LNCAP (cell line): ENCODE measurements at regions not wholly inside any gene's neighbourhood (a gene's known extent, or its start where the extent isn't known, plus 50 kb on each side); places are given as distances from the start of the nearest gene placed in this dataset.

Source experiments
- TF ChIP-seq, protein P1 (sequence below): fragments of 450-650 bp; IDR thresholded peaks from 2 replicates; pipeline ENCODE4 v1.5.1; 2017; ENCODE audit warnings: mild to moderate bottlenecking

DNA sequence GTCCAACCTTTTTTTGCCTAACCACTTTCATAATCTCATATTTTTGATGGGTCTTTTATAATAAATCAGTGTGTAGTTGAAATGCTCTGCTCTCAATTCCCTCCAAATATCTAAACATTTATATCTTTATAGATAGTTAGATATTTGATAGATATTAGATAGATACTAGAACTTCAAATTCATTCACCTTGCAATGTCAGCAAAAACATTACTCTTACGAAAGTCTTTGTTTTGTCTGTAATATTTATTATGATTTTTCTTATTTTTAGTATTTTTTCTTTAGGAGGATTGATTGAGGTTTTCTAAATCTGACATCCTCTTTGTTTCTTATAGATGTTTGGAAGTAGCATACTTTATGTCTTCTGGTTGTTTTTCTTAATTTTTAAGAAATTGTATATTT is 2563.6 kb downstream of the PCDH7 start:
- TF ChIP-seq, protein P1, sequence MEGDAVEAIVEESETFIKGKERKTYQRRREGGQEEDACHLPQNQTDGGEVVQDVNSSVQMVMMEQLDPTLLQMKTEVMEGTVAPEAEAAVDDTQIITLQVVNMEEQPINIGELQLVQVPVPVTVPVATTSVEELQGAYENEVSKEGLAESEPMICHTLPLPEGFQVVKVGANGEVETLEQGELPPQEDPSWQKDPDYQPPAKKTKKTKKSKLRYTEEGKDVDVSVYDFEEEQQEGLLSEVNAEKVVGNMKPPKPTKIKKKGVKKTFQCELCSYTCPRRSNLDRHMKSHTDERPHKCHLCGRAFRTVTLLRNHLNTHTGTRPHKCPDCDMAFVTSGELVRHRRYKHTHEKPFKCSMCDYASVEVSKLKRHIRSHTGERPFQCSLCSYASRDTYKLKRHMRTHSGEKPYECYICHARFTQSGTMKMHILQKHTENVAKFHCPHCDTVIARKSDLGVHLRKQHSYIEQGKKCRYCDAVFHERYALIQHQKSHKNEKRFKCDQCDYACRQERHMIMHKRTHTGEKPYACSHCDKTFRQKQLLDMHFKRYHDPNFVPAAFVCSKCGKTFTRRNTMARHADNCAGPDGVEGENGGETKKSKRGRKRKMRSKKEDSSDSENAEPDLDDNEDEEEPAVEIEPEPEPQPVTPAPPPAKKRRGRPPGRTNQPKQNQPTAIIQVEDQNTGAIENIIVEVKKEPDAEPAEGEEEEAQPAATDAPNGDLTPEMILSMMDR = no peak

DNA sequence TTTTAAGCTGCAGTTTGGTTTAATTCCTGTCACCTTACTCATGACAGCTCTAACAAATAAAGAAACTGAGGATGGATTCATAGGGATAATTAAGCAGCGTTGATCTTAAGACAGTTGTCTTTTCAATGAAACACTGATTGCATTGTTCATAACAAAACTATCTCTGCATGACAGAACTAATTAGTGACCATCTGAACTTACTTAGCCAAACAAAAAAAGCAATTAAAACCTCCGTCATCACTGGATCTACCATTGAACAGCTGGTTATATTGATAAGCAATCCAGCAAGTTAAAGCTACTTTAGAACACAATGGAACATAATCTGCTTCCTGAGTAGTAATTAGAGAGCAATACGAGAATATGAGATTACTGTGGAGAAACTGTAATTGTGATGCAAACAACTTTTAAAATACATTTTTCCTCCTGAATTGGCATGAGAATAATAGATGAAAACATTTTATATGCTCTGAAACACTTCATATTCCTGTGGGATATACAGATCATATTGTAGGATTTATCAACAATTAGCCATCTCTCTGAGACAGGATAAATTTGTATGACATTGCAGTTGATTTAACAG is 2576.8 kb downstream of the PCDH7 start:
- TF ChIP-seq, protein P1 = no peak

DNA sequence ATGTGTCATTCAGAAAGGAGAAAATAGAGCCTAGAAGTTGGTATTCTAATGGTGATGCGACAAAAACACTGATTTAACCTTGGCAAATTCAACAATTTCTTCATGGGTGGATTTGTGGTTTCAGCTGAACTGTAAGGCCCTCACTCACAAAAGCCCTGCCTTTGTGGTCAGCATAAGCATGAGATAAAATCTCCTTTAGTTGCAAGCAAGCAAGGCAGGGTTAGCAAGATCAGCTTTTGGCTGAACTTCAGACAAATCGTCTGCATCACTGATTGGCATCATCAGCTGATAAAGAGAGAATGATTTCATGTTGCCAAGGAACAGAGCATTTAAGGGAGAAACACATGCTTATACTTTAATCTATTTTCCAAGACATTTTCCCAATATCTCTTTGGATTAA is 2582.2 kb downstream of the PCDH7 start:
- TF ChIP-seq, protein P1 = no peak

DNA sequence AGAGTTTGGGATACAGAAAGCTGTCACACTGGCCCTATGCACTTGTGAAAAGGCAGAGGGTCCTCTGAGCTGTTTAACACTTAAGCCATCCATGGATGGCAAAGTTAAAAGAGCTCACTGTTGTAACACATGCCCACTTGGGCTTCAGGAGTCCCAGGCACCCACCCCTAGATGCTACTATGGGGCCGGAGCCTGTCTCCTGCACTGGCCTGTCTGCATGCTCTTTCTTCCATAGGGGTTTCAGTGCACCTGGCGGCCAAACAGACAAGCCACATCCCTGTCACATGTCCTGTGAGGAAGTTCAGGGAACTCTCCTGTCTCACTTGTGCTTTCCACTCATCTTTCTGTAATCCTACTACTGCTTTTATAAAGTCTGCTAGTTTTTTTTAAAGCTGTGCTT is 2586.0 kb downstream of the PCDH7 start:
- TF ChIP-seq, protein P1 = no peak

DNA sequence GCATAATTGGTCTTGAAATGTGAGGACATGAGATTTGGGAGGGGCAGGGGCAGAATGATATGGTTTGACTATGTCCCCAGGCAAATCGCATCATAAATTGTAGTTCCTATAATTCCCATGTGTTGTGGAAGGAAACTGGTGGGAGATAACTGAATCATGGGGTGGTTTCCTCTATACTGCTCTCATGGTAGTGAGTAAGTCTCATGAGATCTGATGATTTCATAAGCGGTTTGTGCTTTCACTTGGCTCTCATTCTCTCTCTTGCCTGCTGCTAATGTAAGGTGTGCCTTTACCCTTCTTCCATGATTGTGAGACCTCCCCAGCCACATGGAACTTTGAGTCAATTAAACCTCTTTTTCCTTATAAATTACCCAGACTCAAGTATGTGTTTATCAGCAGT is 2595.9 kb downstream of the PCDH7 start:
- TF ChIP-seq, protein P1 = no peak

DNA sequence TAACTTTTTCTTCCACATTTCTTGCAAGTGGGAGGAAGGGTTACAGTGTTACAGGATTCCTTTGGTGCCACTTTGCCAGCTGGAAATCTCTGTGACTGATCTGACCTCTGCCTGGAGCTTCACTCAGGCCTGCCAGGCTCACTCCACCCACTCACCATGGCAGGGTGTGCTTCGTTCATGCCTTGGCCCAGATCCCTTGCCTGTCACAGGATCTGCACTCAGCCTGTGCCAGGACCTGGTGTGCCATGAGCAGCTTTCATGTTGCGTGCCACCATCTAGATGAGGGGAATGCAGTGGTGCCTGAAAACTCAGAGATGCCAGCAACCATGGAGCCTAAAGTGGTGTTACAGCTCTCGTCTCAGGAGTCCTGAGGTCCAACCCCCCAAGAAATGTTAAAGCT is 2596.4 kb downstream of the PCDH7 start:
- TF ChIP-seq, protein P1 = no peak

DNA sequence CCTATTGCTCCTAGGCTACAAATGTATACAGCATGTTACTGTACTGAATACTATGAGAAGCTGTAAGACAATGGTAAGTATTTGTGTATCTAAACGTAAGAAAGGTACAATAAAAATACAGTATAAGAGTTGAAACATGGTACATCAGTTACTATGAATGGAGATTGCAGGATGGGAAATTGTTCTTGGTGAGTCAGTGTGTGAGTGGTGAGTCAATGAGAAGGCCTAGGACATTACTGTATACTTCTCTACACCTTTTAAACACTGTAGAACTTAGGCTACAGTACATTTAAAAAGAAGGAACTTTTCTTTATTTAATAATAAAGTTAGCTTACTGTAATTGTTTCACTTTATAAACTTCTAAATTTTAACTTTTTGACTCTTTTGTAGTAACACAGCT is 2603.2 kb downstream of the PCDH7 start:
- TF ChIP-seq, protein P1 = no peak

DNA sequence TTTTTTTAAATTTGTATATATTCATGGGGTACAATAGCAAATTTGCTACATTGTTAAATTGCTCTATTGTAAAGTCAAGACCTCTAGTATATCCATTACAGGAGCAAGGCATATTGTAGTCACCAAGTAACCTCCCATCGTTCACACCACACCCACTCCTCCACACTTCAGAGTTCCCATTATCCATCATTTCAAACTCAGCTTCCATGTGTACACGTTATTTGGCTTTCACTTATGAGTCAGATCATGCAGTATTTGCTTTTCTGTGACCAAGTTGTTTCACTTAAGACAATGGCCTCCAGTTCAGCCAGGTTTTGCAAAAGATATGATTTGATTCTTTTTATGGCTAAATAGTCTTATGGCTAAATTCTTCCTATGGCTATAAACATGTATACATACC is 2614.2 kb downstream of the PCDH7 start:
- TF ChIP-seq, protein P1 = no peak
